ENCODE measurements at regions not wholly inside any gene's neighbourhood (a gene's known extent, or its start where the extent isn't known, plus 50 kb on each side); places are given as distances from the start of the nearest gene placed in this dataset.

GRCh38 chr4:81905971-81906370 lies 434.3 kb upstream of the RASGEF1B start:
- TF ChIP-seq CTCF (IDR thresholded peaks at IDR 0.05) (no peak), ZFX (IDR thresholded peaks at IDR 0.05; ENCODE audit: borderline replicate concordance) (no peak)
- no peak overlapping the region for H3K27ac ChIP-seq

DNA sequence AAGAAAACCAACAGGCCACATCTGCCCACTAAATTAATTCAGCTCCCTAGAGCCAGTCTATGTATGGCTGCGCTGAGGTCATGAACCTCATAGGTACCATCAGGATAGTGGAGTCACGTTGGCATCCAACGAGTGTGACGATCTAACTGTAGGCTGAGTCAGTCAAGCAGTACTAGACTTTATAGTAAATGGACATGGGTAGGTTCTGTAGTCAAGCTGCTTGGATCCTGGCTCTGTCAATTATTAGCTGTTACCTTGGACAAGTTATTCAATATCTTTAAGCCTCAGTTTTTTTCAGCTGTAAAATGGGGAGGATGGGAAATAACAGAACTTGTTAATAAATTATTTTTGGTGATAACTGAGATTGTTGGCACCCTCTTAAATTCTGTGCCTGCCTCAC lies 432.4 kb upstream of the RASGEF1B start:
- TF ChIP-seq ZFX (IDR thresholded peaks at IDR 0.05; ENCODE audit: borderline replicate concordance) (no peak), CTCF (IDR thresholded peaks at IDR 0.05) (no peak)
- H3K27ac ChIP-seq = no peak overlapping the region

DNA sequence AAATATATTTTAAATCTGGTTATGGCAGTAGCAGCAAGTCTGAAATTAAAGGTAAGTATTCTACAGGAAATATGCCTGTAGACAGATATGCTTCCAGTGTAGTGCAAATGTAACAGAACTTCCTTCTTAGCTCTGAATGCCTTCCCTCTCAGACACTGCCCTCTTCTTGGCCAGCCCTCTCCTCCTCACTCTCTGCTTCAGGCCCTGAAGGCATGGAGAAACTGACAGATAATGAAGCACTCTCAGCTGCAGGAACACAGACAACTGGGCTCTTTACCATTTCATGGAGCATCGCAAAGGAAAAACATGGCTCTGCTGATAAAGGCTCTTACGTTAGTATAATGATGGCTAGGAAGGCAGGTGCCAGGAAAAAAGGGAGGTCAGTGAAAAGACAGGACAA lies 431.5 kb upstream of the RASGEF1B start:
- TF ChIP-seq ZFX (IDR thresholded peaks at IDR 0.05; ENCODE audit: borderline replicate concordance) (no peak), CTCF (IDR thresholded peaks at IDR 0.05) (no peak)
- H3K27ac ChIP-seq = no peak overlapping the region

- no peak overlapping the region for H3K27ac ChIP-seq
- TF ChIP-seq ZFX (IDR thresholded peaks at IDR 0.05; ENCODE audit: borderline replicate concordance) (no peak), CTCF (IDR thresholded peaks at IDR 0.05) (no peak)
These were observed 427.3 kb upstream of the RASGEF1B start for GRCh38 chr4:81898862-81899504.

DNA sequence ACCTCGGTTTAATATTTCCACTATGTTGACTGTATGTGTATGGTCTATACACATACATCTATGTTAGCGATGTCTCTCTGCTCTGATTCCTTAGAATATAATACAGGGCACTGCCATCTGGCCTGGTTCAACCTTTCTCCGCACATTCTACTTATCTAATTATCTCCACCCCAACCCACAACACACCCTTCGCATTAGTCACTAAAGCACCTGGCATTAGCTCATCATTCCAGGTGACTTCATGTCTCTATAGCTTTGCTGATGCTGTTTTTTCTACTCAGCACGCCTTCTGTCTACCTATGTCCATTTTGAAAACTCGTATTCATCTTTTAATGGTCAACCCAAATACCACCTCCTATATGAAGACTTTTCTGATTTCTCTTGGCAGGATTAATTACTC lies 425.2 kb upstream of the RASGEF1B start:
- H3K27ac ChIP-seq = no peak overlapping the region
- TF ChIP-seq ZFX (IDR thresholded peaks at IDR 0.05; ENCODE audit: borderline replicate concordance) = no peak
- no peak for TF ChIP-seq CTCF (IDR thresholded peaks at IDR 0.05)

DNA sequence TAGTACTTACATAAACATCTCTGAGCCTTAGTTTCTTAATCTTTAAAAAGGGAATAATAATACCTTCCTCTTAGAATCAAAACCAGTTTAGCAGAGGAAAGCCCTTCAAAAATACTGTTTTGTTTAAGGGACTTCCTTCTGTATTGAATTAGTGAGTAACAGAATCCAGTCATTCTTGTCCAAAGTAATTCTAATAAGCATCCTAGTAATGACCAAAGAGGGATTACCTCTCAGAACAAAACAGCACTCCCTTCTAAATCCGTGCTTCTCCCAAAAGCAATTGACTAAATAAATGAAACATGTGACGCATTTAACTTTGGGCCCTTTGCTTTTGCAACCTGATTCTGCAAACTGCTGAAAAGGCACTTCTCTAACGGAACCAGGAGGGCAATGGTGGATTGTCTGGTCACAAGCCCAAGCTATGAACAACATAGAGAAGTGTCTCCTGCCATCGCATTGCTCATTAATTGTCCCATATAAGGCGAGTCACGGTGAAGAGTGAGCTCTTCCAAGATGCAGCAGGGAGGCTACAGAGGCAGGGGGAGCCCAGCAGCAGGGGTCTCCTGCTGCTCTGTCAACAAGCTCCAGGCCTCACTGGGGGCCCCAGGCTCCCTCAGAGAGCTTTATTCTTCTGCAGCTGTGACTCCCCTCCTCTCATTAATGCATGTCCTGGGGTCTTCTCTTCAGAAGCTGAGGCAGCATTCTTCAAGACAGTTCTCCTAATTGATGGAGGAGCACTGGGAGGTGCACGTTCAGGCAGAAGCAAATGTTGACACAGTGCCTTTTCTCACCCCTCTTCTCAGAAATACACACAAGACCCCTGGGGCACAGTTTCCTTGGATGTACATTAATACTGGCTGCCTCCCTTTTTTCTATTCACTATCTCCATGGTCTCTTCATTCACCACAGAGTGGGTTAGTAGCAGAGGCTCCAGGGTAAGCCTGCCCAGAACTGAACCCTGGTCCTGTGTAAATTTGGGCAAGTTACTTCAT lies 419.6 kb upstream of the RASGEF1B start:
- no peak for TF ChIP-seq CTCF (IDR thresholded peaks at IDR 0.05)
- TF ChIP-seq ZFX (IDR thresholded peaks at IDR 0.05; ENCODE audit: borderline replicate concordance) = no peak
- H3K27ac ChIP-seq = no peak overlapping the region

- TF ChIP-seq ZFX (IDR thresholded peaks at IDR 0.05; ENCODE audit: borderline replicate concordance) (no peak), CTCF (IDR thresholded peaks at IDR 0.05) (no peak)
- H3K27ac ChIP-seq = no peak overlapping the region
These were observed 413.3 kb upstream of the RASGEF1B start for GRCh38 chr4:81884986-81885385.

Measured in 22Rv1 (cell line).